ENCODE measurements at regions not wholly inside any gene's neighbourhood (a gene's known extent, or its start where the extent isn't known, plus 50 kb on each side); places are given as distances from the start of the nearest gene placed in this dataset.

GRCh38 chr21:33169359-33169758 is 60.4 kb upstream of the IFNAR2 start:
- TF ChIP-seq, protein P1, sequence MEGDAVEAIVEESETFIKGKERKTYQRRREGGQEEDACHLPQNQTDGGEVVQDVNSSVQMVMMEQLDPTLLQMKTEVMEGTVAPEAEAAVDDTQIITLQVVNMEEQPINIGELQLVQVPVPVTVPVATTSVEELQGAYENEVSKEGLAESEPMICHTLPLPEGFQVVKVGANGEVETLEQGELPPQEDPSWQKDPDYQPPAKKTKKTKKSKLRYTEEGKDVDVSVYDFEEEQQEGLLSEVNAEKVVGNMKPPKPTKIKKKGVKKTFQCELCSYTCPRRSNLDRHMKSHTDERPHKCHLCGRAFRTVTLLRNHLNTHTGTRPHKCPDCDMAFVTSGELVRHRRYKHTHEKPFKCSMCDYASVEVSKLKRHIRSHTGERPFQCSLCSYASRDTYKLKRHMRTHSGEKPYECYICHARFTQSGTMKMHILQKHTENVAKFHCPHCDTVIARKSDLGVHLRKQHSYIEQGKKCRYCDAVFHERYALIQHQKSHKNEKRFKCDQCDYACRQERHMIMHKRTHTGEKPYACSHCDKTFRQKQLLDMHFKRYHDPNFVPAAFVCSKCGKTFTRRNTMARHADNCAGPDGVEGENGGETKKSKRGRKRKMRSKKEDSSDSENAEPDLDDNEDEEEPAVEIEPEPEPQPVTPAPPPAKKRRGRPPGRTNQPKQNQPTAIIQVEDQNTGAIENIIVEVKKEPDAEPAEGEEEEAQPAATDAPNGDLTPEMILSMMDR (IDR thresholded peaks at IDR 0.05; ENCODE audit: insufficient read depth, low read depth, low read length, missing control alignments) = no peak
- peak; percentile 13 for DNase-seq (ENCODE audit: low read depth)
- H3K4me3 ChIP-seq (ENCODE audit: low read depth, low read length) = no peak overlapping the region

GRCh38 chr21:33171616-33172169 is 58.0 kb upstream of the IFNAR2 start:
- no peak overlapping the region for H3K4me3 ChIP-seq (ENCODE audit: low read depth, low read length)
- DNase-seq (ENCODE audit: low read depth) = no peak
- TF ChIP-seq, protein P1 (IDR thresholded peaks at IDR 0.05; ENCODE audit: insufficient read depth, low read depth, low read length, missing control alignments) = no peak

DNA sequence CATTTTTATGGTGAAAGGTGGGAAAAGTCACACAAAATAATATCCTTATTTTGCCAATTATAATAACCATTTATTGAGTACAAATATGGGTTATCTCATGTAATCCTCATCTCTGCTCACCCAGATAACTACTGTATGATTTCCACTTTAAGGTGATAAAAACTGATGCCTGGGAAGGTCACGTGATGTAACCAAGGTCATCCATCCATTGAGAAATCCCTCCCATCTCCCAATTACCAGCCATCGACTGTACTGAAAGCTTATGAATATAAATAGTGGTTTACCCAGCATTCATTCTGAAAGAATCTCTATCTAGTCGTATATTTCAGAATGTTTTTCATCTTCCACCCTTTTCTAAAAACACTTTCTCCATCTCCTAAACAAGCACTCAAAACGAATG is 55.0 kb upstream of the IFNAR2 start:
- TF ChIP-seq, protein P1 (IDR thresholded peaks at IDR 0.05; ENCODE audit: insufficient read depth, low read depth, low read length, missing control alignments) = no peak
- no peak for DNase-seq (ENCODE audit: low read depth)
- H3K4me3 ChIP-seq (ENCODE audit: low read depth, low read length) = no peak overlapping the region

Measured in GM12865 (cell line).